ENCODE measurements at regions not wholly inside any gene's neighbourhood (a gene's known extent, or its start where the extent isn't known, plus 50 kb on each side); places are given as distances from the start of the nearest gene placed in this dataset.

- H3K4me3 ChIP-seq (ENCODE audit: low read depth in 1 of 2, low read length in 2 of 2), result no peak overlapping the region
- H3K4me1 ChIP-seq (ENCODE audit: control insufficient read depth in 1 of 2, insufficient read depth in 2 of 2, low read length in 2 of 2), result peaks cover 0 to 6% of the 10 kb centered on the region in 2 donors
- H3K27me3 ChIP-seq (ENCODE audit: low read depth, low read length), result no peaks in the 10 kb centered on the region
- no peaks in the 10 kb centered on the region for H3K9me3 ChIP-seq (ENCODE audit: control insufficient read depth in 1 of 2, low read length in 2 of 2)
- H3K36me3 ChIP-seq (ENCODE audit: control insufficient read depth in 1 of 2, insufficient read depth in 2 of 2, low read length in 2 of 2), result no peaks in the 10 kb centered on the region
- H3K27ac ChIP-seq (ENCODE audit: low read length), result no peak overlapping the region
These were observed 139.5 kb upstream of the NDUFV2 start for GRCh38 chr18:8962855-8963635.

GRCh38 chr18:8963876-8964275 is 138.6 kb upstream of the NDUFV2 start:
- Histone ChIP-seq H3K4me1 (ENCODE audit: control insufficient read depth in 1 of 2, insufficient read depth in 2 of 2, low read length in 2 of 2) (peaks cover 0 to 6% of the 10 kb centered on the region in 2 donors), H3K9me3 (ENCODE audit: control insufficient read depth in 1 of 2, low read length in 2 of 2) (no peaks in the 10 kb centered on the region), H3K4me3 (ENCODE audit: low read depth in 1 of 2, low read length in 2 of 2) (no peak overlapping the region), H3K27me3 (ENCODE audit: low read depth, low read length) (no peaks in the 10 kb centered on the region), H3K27ac (ENCODE audit: low read length) (no peak overlapping the region), H3K36me3 (ENCODE audit: control insufficient read depth in 1 of 2, insufficient read depth in 2 of 2, low read length in 2 of 2) (no peaks in the 10 kb centered on the region)

GRCh38 chr18:8965398-8965797 is 137.1 kb upstream of the NDUFV2 start:
- no peaks in the 10 kb centered on the region for H3K36me3 ChIP-seq (ENCODE audit: control insufficient read depth in 1 of 2, insufficient read depth in 2 of 2, low read length in 2 of 2)
- H3K27ac ChIP-seq (ENCODE audit: low read length), result no peak overlapping the region
- peaks cover 0 to 3% of the 10 kb centered on the region in 2 donors for H3K9me3 ChIP-seq (ENCODE audit: control insufficient read depth in 1 of 2, low read length in 2 of 2)
- no peaks in the 10 kb centered on the region for H3K27me3 ChIP-seq (ENCODE audit: low read depth, low read length)
- H3K4me3 ChIP-seq (ENCODE audit: low read depth in 1 of 2, low read length in 2 of 2), result no peak overlapping the region
- peaks cover 0 to 6% of the 10 kb centered on the region in 2 donors for H3K4me1 ChIP-seq (ENCODE audit: control insufficient read depth in 1 of 2, insufficient read depth in 2 of 2, low read length in 2 of 2)

GRCh38 chr18:8966821-8967220 is 135.7 kb upstream of the NDUFV2 start:
- Histone ChIP-seq H3K4me1 (ENCODE audit: control insufficient read depth in 1 of 2, insufficient read depth in 2 of 2, low read length in 2 of 2) (no peaks in the 10 kb centered on the region), H3K27ac (ENCODE audit: low read length) (no peak overlapping the region), H3K36me3 (ENCODE audit: control insufficient read depth in 1 of 2, insufficient read depth in 2 of 2, low read length in 2 of 2) (no peaks in the 10 kb centered on the region), H3K27me3 (ENCODE audit: low read depth, low read length) (no peaks in the 10 kb centered on the region), H3K4me3 (ENCODE audit: low read depth in 1 of 2, low read length in 2 of 2) (no peak overlapping the region), H3K9me3 (ENCODE audit: control insufficient read depth in 1 of 2, low read length in 2 of 2) (peaks cover 0 to 3% of the 10 kb centered on the region in 2 donors)

GRCh38 chr18:8967573-8967972 is 134.9 kb upstream of the NDUFV2 start:
- Histone ChIP-seq H3K4me1 (ENCODE audit: control insufficient read depth in 1 of 2, insufficient read depth in 2 of 2, low read length in 2 of 2) (no peaks in the 10 kb centered on the region), H3K27ac (ENCODE audit: low read length) (no peak overlapping the region), H3K36me3 (ENCODE audit: control insufficient read depth in 1 of 2, insufficient read depth in 2 of 2, low read length in 2 of 2) (no peaks in the 10 kb centered on the region), H3K4me3 (ENCODE audit: low read depth in 1 of 2, low read length in 2 of 2) (no peak overlapping the region), H3K9me3 (ENCODE audit: control insufficient read depth in 1 of 2, low read length in 2 of 2) (peaks cover 0 to 3% of the 10 kb centered on the region in 2 donors), H3K27me3 (ENCODE audit: low read depth, low read length) (no peaks in the 10 kb centered on the region)

- Histone ChIP-seq H3K27me3 (ENCODE audit: low read depth, low read length) (no peaks in the 10 kb centered on the region), H3K36me3 (ENCODE audit: control insufficient read depth in 1 of 2, insufficient read depth in 2 of 2, low read length in 2 of 2) (no peaks in the 10 kb centered on the region), H3K27ac (ENCODE audit: low read length) (no peak overlapping the region), H3K4me1 (ENCODE audit: control insufficient read depth in 1 of 2, insufficient read depth in 2 of 2, low read length in 2 of 2) (no peaks in the 10 kb centered on the region), H3K9me3 (ENCODE audit: control insufficient read depth in 1 of 2, low read length in 2 of 2) (peaks cover 0 to 3% of the 10 kb centered on the region in 2 donors), H3K4me3 (ENCODE audit: low read depth in 1 of 2, low read length in 2 of 2) (no peak overlapping the region)
These were observed 132.7 kb upstream of the NDUFV2 start for GRCh38 chr18:8969639-8970390.

GRCh38 chr18:8970843-8971242 is 131.7 kb upstream of the NDUFV2 start:
- no peaks in the 10 kb centered on the region for H3K36me3 ChIP-seq (ENCODE audit: control insufficient read depth in 1 of 2, insufficient read depth in 2 of 2, low read length in 2 of 2)
- peaks cover 0 to 3% of the 10 kb centered on the region in 2 donors for H3K9me3 ChIP-seq (ENCODE audit: control insufficient read depth in 1 of 2, low read length in 2 of 2)
- no peaks in the 10 kb centered on the region for H3K27me3 ChIP-seq (ENCODE audit: low read depth, low read length)
- no peaks in the 10 kb centered on the region for H3K4me1 ChIP-seq (ENCODE audit: control insufficient read depth in 1 of 2, insufficient read depth in 2 of 2, low read length in 2 of 2)
- H3K27ac ChIP-seq (ENCODE audit: low read length), result no peak overlapping the region
- no peak overlapping the region for H3K4me3 ChIP-seq (ENCODE audit: low read depth in 1 of 2, low read length in 2 of 2)

- no peak overlapping the region for H3K4me3 ChIP-seq (ENCODE audit: low read depth in 1 of 2, low read length in 2 of 2)
- no peaks in the 10 kb centered on the region for H3K36me3 ChIP-seq (ENCODE audit: control insufficient read depth in 1 of 2, insufficient read depth in 2 of 2, low read length in 2 of 2)
- H3K27ac ChIP-seq (ENCODE audit: low read length), result no peak overlapping the region
- H3K4me1 ChIP-seq (ENCODE audit: control insufficient read depth in 1 of 2, insufficient read depth in 2 of 2, low read length in 2 of 2), result no peaks in the 10 kb centered on the region
- H3K27me3 ChIP-seq (ENCODE audit: low read depth, low read length), result no peaks in the 10 kb centered on the region
- H3K9me3 ChIP-seq (ENCODE audit: control insufficient read depth in 1 of 2, low read length in 2 of 2), result peaks cover 0 to 3% of the 10 kb centered on the region in 2 donors
These were observed 130.4 kb upstream of the NDUFV2 start for GRCh38 chr18:8972116-8972515.

GRCh38 chr18:8974279-8974678 is 128.2 kb upstream of the NDUFV2 start:
- no peaks in the 10 kb centered on the region for H3K27me3 ChIP-seq (ENCODE audit: low read depth, low read length)
- H3K9me3 ChIP-seq (ENCODE audit: control insufficient read depth in 1 of 2, low read length in 2 of 2), result peaks cover 0 to 3% of the 10 kb centered on the region in 2 donors
- H3K36me3 ChIP-seq (ENCODE audit: control insufficient read depth in 1 of 2, insufficient read depth in 2 of 2, low read length in 2 of 2), result no peaks in the 10 kb centered on the region
- no peak overlapping the region for H3K27ac ChIP-seq (ENCODE audit: low read length)
- H3K4me1 ChIP-seq (ENCODE audit: control insufficient read depth in 1 of 2, insufficient read depth in 2 of 2, low read length in 2 of 2), result no peaks in the 10 kb centered on the region
- no peak overlapping the region for H3K4me3 ChIP-seq (ENCODE audit: low read depth in 1 of 2, low read length in 2 of 2)

GRCh38 chr18:8974696-8975095 is 127.8 kb upstream of the NDUFV2 start:
- Histone ChIP-seq H3K4me3 (ENCODE audit: low read depth in 1 of 2, low read length in 2 of 2) (no peak overlapping the region), H3K27me3 (ENCODE audit: low read depth, low read length) (no peaks in the 10 kb centered on the region), H3K4me1 (ENCODE audit: control insufficient read depth in 1 of 2, insufficient read depth in 2 of 2, low read length in 2 of 2) (no peaks in the 10 kb centered on the region), H3K36me3 (ENCODE audit: control insufficient read depth in 1 of 2, insufficient read depth in 2 of 2, low read length in 2 of 2) (no peaks in the 10 kb centered on the region), H3K27ac (ENCODE audit: low read length) (no peak overlapping the region), H3K9me3 (ENCODE audit: control insufficient read depth in 1 of 2, low read length in 2 of 2) (peaks cover 0 to 2% of the 10 kb centered on the region in 2 donors)

- Histone ChIP-seq H3K36me3 (ENCODE audit: control insufficient read depth in 1 of 2, insufficient read depth in 2 of 2, low read length in 2 of 2) (no peaks in the 10 kb centered on the region), H3K27ac (ENCODE audit: low read length) (no peak overlapping the region), H3K9me3 (ENCODE audit: control insufficient read depth in 1 of 2, low read length in 2 of 2) (no peaks in the 10 kb centered on the region), H3K27me3 (ENCODE audit: low read depth, low read length) (no peaks in the 10 kb centered on the region), H3K4me1 (ENCODE audit: control insufficient read depth in 1 of 2, insufficient read depth in 2 of 2, low read length in 2 of 2) (no peaks in the 10 kb centered on the region), H3K4me3 (ENCODE audit: low read depth in 1 of 2, low read length in 2 of 2) (no peak overlapping the region)
These were observed 126.9 kb upstream of the NDUFV2 start for GRCh38 chr18:8975624-8976023.
